ENCODE measurements at regions not wholly inside any gene's neighbourhood (a gene's known extent, or its start where the extent isn't known, plus 50 kb on each side); places are given as distances from the start of the nearest gene placed in this dataset.
A peak's percentile ranks its signal among the peaks of the same experiment; 100 is the strongest.

DNA sequence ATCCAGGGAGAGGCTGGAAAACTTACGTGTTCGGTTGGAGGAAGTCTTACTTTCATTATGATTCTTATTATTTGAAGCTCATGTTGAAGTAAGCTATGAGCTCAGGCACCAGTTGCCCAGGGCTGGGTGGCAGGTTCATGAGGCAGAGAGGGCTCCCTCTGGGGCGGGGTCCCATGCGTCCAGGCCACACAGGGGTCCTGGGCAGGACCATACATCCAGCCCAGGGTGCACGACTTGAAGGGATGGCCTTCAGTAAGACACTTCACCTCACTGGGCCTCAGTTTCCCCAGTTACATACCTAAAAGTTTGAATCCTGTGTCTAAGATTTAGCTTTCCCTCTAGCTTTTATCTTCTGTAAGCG lies 107.3 kb upstream of the B3GAT1 start:
- Mint-ChIP-seq H3K27me3 (no peaks in the 10 kb centered on the region), H3K4me1 (no peaks in the 10 kb centered on the region), H3K27ac (no peak overlapping the region), H3K4me3 (no peak overlapping the region), H3K9me3 (no peaks in the 10 kb centered on the region)
- DNase-seq (no peak), ATAC-seq (no peak)

DNA sequence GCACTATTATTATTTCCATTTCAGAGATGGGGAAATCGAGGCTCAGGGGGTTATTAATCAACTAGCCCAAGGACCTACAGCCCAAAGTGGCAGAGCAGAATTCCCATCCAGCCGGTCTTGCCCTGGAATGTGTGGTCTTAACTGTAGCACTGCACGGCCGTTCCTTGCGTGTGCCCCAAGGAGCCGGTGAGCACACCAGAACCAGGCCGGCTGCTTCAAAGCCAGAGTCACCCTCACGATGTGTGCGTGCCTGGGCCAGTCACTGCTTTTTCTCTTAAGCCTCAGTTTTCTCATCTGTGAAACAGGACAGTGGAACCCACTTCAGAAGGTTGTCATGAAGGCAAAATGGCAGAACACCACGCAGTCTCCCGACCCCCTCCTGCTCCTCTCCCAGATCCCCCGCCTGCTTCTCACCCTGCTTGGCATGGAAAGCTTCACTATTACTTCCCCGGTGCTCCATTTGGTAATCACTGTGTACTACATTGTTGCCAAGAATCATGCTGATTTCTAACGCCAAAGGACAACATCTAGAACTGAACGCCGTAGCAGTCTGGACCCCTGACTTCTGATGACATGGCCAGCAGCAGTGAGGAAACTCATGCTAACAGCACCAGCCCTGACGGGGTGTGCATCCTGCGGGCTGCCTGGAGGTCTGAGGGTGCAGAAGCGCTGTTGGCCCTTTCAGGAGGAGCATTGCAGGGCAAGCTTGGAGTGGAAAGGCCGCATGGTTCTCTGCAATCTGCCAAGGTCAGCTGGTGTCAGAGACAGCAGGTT lies 106.8 kb upstream of the B3GAT1 start:
- Mint-ChIP-seq H3K4me1 (no peaks in the 10 kb centered on the region), H3K27ac (no peak overlapping the region), H3K9me3 (no peaks in the 10 kb centered on the region), H3K4me3 (no peak overlapping the region), H3K27me3 (no peaks in the 10 kb centered on the region)
- DNase-seq: no peak
- ATAC-seq: no peak

DNA sequence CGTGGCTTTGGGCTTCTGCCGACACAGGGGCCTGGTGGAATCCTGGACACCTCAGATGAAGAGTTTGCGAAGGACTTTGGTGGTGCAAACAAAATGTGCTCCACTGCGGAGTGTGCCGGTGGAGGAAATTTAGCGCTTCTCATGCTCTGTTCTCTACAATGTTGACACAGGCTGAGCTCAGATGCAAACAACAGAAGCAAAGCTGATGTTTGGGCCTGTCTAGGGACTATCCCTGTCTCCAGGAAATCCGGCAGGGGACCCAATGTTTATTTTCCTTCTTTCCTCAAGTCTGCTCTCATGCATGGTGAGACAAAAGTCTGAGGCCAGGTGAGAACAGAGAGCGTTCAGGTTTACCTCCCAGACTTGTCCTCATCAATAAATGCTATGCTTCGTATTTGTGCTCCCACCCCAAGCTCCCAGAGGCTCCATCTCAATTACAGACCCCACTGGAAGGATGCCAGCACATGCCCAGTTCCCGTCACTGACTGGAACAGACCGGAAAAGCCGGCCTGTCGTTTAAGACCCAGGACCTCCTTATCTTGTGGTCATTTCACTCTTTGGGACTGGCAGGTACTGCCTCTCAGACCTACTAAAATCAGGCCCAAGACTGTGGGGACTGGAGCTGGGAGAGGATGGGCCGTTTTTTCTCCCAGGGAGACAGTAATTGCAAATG lies 105.7 kb upstream of the B3GAT1 start:
- no peak overlapping the region for H3K27ac Mint-ChIP-seq
- H3K27me3 Mint-ChIP-seq: no peaks in the 10 kb centered on the region
- ATAC-seq (no peak), DNase-seq (no peak)
- H3K4me3 Mint-ChIP-seq: no peak overlapping the region
- no peaks in the 10 kb centered on the region for H3K9me3 Mint-ChIP-seq
- no peaks in the 10 kb centered on the region for H3K4me1 Mint-ChIP-seq

DNA sequence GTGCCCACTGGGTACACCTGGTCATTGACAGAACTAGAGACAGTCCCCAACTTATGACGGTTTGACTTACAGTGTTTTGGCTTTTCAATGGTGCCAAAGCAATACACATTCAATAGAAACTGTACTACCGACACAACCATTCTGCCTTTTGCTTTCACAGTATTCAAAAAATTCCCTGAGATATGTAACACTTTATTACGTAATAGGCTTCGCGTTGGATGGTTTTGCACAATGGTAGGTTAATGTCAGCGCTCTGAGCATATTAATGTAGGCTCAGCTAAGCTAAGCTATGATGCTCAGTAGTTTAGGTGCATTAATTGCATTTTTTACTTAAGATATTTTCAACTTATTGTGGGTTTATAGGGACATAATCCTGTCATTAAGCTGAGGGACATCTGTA lies 105.1 kb upstream of the B3GAT1 start:
- Mint-ChIP-seq H3K9me3 (no peaks in the 10 kb centered on the region), H3K27me3 (no peaks in the 10 kb centered on the region), H3K4me1 (no peaks in the 10 kb centered on the region), H3K4me3 (no peak overlapping the region), H3K27ac (no peak overlapping the region)
- ATAC-seq: no peak
- no peak for DNase-seq

DNA sequence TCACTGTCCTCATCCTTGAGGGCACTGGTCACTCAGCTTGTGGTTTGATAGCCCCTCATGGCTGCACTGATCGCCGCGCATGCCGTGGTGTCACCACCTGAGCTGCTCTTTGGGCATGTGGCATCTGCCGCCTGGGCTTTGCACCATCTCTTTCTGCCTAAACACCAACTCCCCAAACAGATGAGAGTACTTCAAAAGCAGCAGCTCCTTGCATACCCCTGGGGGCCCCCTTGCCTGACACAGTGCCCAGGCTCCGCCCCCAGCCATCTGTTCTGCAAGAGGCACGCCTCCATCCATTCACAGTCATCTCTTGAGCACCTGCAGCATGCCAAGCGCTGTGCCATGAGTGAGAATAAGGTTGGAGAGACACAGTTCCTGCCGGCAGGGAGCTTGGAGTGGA lies 104.5 kb upstream of the B3GAT1 start:
- Mint-ChIP-seq H3K27ac (no peak overlapping the region), H3K27me3 (no peaks in the 10 kb centered on the region), H3K9me3 (no peaks in the 10 kb centered on the region), H3K4me3 (no peak overlapping the region), H3K4me1 (no peaks in the 10 kb centered on the region)
- DNase-seq (no peak), ATAC-seq (no peak)

DNA sequence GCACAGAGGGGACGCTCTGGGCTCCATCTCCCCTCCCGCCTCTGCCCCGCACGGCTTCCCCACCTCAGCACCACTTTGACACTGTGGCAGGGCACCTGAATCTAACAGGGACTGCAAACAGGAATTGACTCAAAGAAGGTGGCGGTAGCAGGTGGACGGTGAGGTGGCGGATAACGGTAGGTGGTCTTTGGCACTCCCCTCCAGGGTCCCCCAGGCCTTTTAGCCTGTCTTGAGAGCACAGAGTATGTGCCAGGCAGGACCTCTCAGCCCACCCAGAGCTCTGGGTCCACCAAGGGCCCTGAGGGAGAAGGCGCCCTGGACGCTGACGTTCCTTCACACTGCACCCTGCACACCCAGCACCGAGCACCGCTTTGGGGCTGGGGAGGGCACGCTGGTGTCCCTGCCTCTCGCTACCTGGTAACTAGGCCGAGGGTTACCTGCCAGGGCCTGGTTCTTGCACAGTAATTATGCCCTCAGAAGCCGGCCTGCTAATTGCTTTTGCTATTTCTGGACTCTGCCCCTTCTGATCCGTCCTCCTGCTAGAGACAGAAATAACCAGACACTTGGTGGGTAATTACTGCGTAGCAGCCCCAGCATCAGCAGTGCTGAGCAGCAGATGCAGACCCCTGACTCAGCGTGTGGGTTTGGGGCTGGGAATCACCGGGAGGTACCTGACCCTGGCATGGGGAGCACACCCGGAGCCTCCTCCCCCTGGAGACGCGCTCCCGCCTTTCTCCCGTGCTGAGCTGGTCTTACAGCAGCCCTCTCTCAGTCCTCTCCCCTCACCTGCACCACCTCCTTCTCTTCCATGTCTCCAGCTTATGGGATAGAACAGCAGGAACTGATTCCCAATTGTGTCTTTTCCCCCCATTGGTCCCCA lies 103.3 kb upstream of the B3GAT1 start:
- no peak overlapping the region for H3K4me3 Mint-ChIP-seq
- H3K27ac Mint-ChIP-seq: peak overlapping the region in 1 of 2 donors; percentile 51
- H3K4me1 Mint-ChIP-seq: no peaks in the 10 kb centered on the region
- DNase-seq (no peak), ATAC-seq (no peak)
- no peaks in the 10 kb centered on the region for H3K9me3 Mint-ChIP-seq
- H3K27me3 Mint-ChIP-seq: peaks cover 7% of the 10 kb centered on the region

DNA sequence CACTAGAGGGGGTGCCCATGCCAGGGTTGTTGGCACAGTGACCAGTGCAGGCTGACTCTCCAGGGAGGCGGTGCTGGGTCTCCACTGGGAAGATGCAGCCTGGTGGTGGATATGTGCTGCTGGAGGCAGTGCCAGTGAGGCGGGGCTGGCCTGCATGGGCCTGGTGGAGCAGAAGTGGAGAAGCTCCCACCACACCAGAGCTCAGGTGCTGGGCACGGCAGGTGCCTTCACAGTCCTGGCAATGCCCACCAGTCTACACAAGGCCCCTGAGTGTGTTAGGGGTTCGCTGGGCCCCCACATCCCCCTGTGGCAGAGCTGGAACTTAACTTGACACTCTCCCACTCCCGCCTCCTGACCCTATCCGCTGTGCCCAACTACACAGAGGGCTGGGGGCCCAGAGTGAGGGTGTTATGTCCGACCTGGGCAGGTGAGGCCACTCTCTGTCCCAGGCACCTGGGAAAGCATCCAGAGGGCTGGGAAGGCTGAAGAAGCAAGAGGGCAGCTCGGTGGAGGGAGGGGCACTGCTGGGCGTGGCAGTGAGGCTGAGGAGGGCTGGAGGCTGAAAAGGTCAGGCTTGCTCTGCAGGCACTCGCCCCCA lies 102.4 kb upstream of the B3GAT1 start:
- no peak overlapping the region for H3K4me3 Mint-ChIP-seq
- H3K27me3 Mint-ChIP-seq: peaks cover 7% of the 10 kb centered on the region
- DNase-seq: no peak

DNA sequence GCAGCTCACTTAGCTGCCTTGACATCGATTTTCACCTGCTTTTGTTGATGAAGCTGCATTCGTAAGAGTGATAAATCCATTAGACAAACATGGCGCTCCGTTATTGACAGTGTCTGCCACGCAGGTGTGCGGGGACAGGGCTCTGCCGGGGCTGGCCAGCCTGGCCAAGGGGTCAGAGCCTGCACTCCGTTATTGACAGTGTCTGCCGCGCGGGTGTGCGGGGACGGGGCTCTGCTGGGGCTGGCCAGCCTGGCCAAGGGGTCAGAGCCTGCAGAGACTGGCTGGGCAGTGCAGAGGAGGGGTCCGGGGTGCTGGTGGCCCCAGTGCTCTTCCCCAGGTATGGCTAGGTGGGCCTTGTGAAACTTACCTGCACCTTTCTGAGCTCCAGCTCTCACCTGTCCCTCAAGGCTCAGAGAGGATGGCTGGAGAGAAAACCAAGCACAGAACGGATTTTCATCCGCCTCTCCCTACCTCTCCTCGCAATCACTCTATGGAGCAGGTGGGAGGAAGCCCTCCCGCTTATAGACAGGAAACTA lies 101.6 kb upstream of the B3GAT1 start:
- H3K27ac Mint-ChIP-seq: no peak overlapping the region
- no peak for DNase-seq
- no peaks in the 10 kb centered on the region for H3K9me3 Mint-ChIP-seq
- no peak overlapping the region for H3K4me3 Mint-ChIP-seq
- no peaks in the 10 kb centered on the region for H3K4me1 Mint-ChIP-seq
- peaks cover 7% of the 10 kb centered on the region for H3K27me3 Mint-ChIP-seq
- ATAC-seq: no peak

More for the DNA sequence above, 102.4 kb upstream of the B3GAT1 start:
- H3K27ac Mint-ChIP-seq: no peak overlapping the region
- ATAC-seq: no peak
- H3K9me3 Mint-ChIP-seq: no peaks in the 10 kb centered on the region
- no peaks in the 10 kb centered on the region for H3K4me1 Mint-ChIP-seq

DNA sequence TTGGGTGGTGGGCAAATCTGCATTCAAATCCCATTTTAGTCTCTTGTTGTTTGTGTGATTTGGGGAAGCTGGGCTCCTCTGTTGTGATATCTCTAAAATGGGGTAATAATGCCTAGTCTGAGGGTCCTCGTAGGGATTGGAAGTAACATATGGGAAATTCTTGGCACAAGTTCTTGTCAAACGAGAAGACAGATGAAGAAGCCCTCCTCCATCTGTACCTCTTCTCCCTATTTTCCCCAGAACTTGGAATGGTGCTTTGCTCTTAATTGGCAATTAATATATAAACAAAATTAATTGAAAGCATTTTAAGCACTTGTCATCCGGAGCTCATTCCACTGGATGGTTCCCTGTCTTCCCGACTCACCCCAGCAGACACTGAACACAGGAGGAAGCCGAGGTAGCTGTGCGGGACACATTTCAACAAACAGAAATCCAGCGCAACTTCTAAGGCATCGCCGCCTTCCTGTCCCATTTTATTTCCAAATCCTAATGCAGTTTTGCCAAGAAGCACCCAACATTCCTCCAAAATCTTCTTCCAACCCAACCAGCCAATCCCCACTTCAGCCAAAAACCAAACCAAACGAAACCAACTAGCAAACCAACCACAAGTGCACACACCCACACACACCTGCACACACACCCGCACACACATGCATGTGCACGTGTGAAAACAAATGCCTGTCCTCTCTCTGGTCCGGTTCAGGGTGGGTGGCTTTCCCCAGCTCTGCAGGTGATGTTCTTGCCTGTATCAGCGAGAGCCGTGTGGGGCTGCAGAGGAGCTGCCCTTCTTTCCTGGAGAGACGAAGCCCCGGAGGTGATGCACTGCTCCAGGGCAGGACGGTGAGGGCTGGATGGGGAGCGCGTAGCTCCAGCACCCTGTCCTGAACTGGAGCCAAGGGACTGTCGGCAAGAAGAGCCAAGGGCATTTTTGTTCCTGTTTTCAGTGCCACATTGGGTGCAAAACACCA lies 100.8 kb upstream of the B3GAT1 start:
- H3K4me3 Mint-ChIP-seq: no peak overlapping the region
- peak overlapping the region in 1 of 2 donors; percentile 24 for H3K27ac Mint-ChIP-seq
- ATAC-seq (no peak), DNase-seq (no peak)
- peaks cover 7% of the 10 kb centered on the region for H3K27me3 Mint-ChIP-seq
- H3K9me3 Mint-ChIP-seq: no peaks in the 10 kb centered on the region
- no peaks in the 10 kb centered on the region for H3K4me1 Mint-ChIP-seq

DNA sequence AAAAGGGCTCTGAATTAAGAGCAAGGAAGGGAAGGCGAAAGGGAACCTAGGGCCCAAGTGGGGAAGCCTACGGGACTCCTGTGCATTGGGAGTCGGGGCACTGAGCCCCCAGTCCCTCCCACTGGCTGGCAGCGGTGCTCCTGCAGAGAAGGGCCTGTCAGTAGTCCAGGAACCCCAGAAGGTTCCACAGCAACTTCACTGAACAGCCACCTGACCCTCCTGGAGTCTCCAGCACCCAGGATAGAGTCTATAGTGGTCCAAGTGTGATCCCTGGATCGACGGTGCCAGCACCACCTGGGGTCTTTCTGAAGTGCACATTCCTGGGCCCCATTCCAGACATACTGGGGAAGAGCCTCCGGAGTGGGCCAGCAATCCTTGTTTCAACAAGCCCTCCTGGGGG lies 100.0 kb upstream of the B3GAT1 start:
- H3K4me3 Mint-ChIP-seq: no peak overlapping the region
- no peaks in the 10 kb centered on the region for H3K9me3 Mint-ChIP-seq
- H3K27me3 Mint-ChIP-seq: peaks cover 7% of the 10 kb centered on the region
- no peaks in the 10 kb centered on the region for H3K4me1 Mint-ChIP-seq
- ATAC-seq (no peak), DNase-seq (no peak)
- H3K27ac Mint-ChIP-seq: no peak overlapping the region

DNA sequence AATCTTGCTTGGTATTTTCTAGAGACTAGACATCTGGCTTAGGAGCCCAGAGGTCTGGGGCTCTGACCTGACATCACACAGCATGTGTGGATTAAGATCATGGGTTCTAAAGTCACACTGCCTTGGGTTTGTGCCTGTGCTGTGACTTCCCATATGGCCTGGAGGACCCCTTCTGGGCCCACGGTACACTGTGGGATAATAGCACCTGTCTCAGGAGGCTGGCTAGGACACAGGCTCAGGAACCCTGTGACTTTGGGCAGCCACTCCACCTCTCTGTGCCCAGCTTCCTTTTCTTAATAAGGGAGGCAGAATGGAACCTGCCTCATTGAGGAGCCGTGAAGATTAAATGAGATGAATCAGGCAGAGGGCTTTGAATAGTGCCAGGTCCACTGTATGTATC lies 99.2 kb upstream of the B3GAT1 start:
- H3K27ac Mint-ChIP-seq: no peak overlapping the region
- DNase-seq (no peak), ATAC-seq (no peak)
- peaks cover 7% of the 10 kb centered on the region for H3K27me3 Mint-ChIP-seq
- H3K4me1 Mint-ChIP-seq: no peaks in the 10 kb centered on the region
- no peaks in the 10 kb centered on the region for H3K9me3 Mint-ChIP-seq
- no peak overlapping the region for H3K4me3 Mint-ChIP-seq

DNA sequence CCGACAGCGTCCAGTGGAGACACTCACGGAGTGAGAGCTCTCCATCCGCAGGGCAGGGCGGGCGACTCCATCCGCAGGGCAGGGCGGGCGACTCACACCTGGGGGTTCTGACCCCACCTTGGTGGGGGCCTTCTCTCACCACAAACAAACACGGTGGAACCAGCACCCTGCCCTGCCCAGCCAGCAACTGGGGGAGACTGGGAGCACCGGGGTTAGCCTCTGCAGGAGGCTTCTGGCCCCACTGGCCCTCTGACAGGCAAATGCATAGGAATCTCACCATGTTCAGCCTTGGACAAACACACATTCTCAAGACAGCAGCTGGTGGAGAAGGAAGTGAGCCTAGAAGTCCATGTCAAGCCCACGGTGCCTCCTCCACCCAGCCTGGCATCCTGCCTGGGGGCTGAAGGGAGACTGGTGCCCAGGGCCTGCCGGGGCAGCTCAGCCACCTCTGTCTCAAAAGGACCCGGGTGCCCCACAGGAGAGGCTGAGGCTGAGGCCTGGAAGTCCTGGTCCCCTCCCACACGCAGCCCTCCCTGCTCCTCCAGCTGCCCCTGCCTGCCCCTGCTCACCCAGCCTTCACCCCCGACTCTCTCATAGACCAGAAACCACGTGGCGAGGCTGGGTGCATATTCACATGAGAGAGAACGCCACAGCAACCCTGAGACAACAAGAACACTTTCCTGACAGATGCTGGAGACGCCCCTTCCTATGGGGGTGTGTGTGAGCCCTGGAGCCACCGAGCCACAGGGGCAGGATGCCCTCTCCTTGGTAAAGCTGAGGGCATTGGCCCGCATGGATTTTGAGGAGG lies 98.4 kb upstream of the B3GAT1 start:
- H3K4me1 Mint-ChIP-seq: no peaks in the 10 kb centered on the region

DNA sequence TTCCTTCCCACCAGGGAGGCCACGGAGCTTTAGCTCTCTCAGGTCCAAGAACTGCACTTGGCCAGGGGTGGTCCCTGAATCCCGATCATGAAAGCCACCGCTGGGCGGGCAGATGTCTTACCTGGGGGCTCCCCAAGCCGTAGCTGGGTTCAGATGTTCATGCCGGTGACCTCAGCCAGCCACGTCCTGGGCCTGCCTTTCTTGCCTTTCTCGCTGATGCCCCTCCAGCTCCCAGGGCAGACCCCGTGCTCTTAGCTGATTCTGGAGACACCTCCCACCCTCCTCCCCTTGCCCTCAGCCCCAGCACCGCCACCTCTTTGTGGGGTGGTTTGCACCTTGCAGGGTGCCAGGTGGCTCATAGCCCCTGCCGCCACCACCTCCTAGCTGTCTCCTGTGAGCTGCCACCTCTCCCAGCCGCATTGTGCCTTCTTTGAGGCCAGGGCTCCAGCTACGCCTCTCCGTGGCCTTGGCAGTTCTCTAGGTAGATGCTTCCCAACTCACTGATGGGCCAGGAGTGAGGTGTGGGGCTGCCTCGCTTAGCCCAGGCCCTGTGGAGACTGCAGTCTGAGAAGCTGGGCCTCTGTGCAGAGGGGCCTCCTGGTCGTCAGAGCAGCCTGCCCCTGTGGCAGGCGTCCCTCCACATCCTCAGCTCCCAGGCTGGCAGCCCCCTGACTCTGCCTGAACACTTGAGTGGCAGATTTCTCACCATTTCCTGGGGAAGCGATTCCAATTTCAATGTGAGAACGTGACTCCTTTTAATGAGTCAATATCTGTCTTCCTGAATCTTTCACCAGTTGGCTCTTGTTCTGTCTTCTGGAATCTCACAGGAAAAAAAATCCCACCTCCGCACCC lies 97.6 kb upstream of the B3GAT1 start:
- Mint-ChIP-seq H3K4me3 (no peak overlapping the region), H3K27ac (peak overlapping the region in 1 of 2 donors; percentile 65), H3K27me3 (peaks cover 22% of the 10 kb centered on the region), H3K9me3 (no peaks in the 10 kb centered on the region), H3K4me1 (no peaks in the 10 kb centered on the region)
- DNase-seq (no peak), ATAC-seq (no peak)

More for the DNA sequence above, 98.4 kb upstream of the B3GAT1 start:
- Mint-ChIP-seq H3K9me3 (no peaks in the 10 kb centered on the region), H3K27ac (peak overlapping the region in 1 of 2 donors; percentile 65), H3K4me3 (no peak overlapping the region), H3K27me3 (peaks cover 14% of the 10 kb centered on the region)
- ATAC-seq (no peak), DNase-seq (no peak)
